HG02981 (cell line): ENCODE measurements at regions not wholly inside any gene's neighbourhood (a gene's known extent, or its start where the extent isn't known, plus 50 kb on each side); places are given as distances from the start of the nearest gene placed in this dataset.
"Not testable (repeated sequence)": the region's sequence is repeated elsewhere in the genome, so short reads cannot be mapped to it uniquely, and the experiment has no call there.

Source experiments
- ATAC-seq: cut with Tn5 transposase; IDR thresholded peaks from one replicate; pipeline ENCODE4 v1.9.1; 2021; ENCODE audit warnings: mild to moderate bottlenecking, moderate library complexity; ENCODE audit not compliant: unreplicated experiment

- no peak for ATAC-seq
Observed at GRCh38 chr5:10130881-10131280, 118.8 kb downstream of the ATPSCKMT start.

GRCh38 chr5:10126900-10127299, 122.8 kb downstream of the ATPSCKMT start:
- ATAC-seq, result no peak

GRCh38 chr5:10125116-10125515, 124.6 kb downstream of the ATPSCKMT start:
- ATAC-seq, result no peak

GRCh38 chr5:10124287-10124686, 125.4 kb downstream of the ATPSCKMT start:
- ATAC-seq, result no peak

GRCh38 chr5:10123254-10123989, 126.3 kb downstream of the ATPSCKMT start:
- no peak for ATAC-seq

- no peak for ATAC-seq
Observed at GRCh38 chr5:10122076-10122726, 127.5 kb downstream of the ATPSCKMT start.

GRCh38 chr5:10120934-10121333, 128.8 kb downstream of the ATPSCKMT start:
- no peak for ATAC-seq

GRCh38 chr5:10118150-10118549, 131.5 kb downstream of the ATPSCKMT start:
- no peak for ATAC-seq

GRCh38 chr5:10116594-10116993, 133.1 kb downstream of the ATPSCKMT start:
- ATAC-seq, result no peak

GRCh38 chr5:10115669-10116068, 134.0 kb downstream of the ATPSCKMT start:
- ATAC-seq, result no peak

- no peak for ATAC-seq
Observed at GRCh38 chr5:10111571-10111970, 138.1 kb downstream of the ATPSCKMT start.

GRCh38 chr5:10110228-10110627, 139.5 kb downstream of the ATPSCKMT start:
- no peak for ATAC-seq

GRCh38 chr5:10109299-10109698, 140.4 kb downstream of the ATPSCKMT start:
- no peak for ATAC-seq

- no peak for ATAC-seq
Observed at GRCh38 chr5:10106806-10107205, 142.9 kb downstream of the ATPSCKMT start.

GRCh38 chr5:10106285-10106684, 143.4 kb downstream of the ATPSCKMT start:
- ATAC-seq, result no peak

GRCh38 chr5:10102706-10103497, 146.8 kb downstream of the ATPSCKMT start:
- ATAC-seq, result no peak

- ATAC-seq, result not testable (repeated sequence)
Observed at GRCh38 chr5:10102235-10102634, 147.5 kb downstream of the ATPSCKMT start.

- no peak for ATAC-seq
Observed at GRCh38 chr5:10099548-10099947, 150.1 kb downstream of the ATPSCKMT start.

GRCh38 chr5:10091701-10092100, 158.0 kb downstream of the ATPSCKMT start:
- no peak for ATAC-seq

GRCh38 chr5:10090074-10090473, 159.6 kb downstream of the ATPSCKMT start:
- ATAC-seq, result no peak

- no peak for ATAC-seq
Observed at GRCh38 chr5:10085185-10085584, 164.5 kb downstream of the ATPSCKMT start.

- no peak for ATAC-seq
Observed at GRCh38 chr5:10081584-10081983, 168.1 kb downstream of the ATPSCKMT start.
